ENCODE measurements at regions not wholly inside any gene's neighbourhood (a gene's known extent, or its start where the extent isn't known, plus 50 kb on each side); places are given as distances from the start of the nearest gene placed in this dataset.

GRCh38 chr6:19713411-19713810 is 123.8 kb upstream of the ID4 start:
- no peak for TF ChIP-seq CTCF (IDR thresholded peaks at IDR 0.05 in 2 of 3, conservative IDR thresholded peaks at IDR 0.05 in 1 of 3; ENCODE audit: borderline replicate concordance in 1 of 3, insufficient read depth in 1 of 3, low read depth in 2 of 3, low read length in 2 of 3)
- no peak for TF ChIP-seq EZH2phosphoT487 (IDR thresholded peaks at IDR 0.05; ENCODE audit: borderline replicate concordance)
- no peak for TF ChIP-seq SP1 (IDR thresholded peaks at IDR 0.05; ENCODE audit: low read depth)
- no peak for TF ChIP-seq POLR2AphosphoS5 (IDR thresholded peaks at IDR 0.05; ENCODE audit: low read depth, low read length)
- TF ChIP-seq RAD21 (IDR thresholded peaks at IDR 0.05; ENCODE audit: low read depth): no peak
- TF ChIP-seq JUND (IDR thresholded peaks at IDR 0.05): no peak
- TF ChIP-seq CEBPB (IDR thresholded peaks at IDR 0.05; ENCODE audit: low read depth): no peak
- TF ChIP-seq ATF3 (IDR thresholded peaks at IDR 0.05): no peak
- no peak for TF ChIP-seq ZFX (IDR thresholded peaks at IDR 0.05)
- TF ChIP-seq POLR2A (IDR thresholded peaks at IDR 0.05; ENCODE audit: borderline replicate concordance, extremely low read depth, insufficient read depth, insufficient read length): no peak
- no peak for TF ChIP-seq YY1 (IDR thresholded peaks at IDR 0.05; ENCODE audit: extremely low read depth, insufficient replicate concordance, low read depth, low read length)
